Natural killer cell (primary cell): ENCODE measurements at regions not wholly inside any gene's neighbourhood (a gene's known extent, or its start where the extent isn't known, plus 50 kb on each side); places are given as distances from the start of the nearest gene placed in this dataset.

ENCODE experiments used
- ATAC-seq, 3 donors: fragments of 150-1000 bp in 2 of 3; fragments of 200-7000 bp in 1 of 3; cut with Tn5 transposase; 1 replicate in 1 of 3; 2 replicates in 2 of 3; pipeline ENCODE4 v1.10.0; 2021; ENCODE audit warnings: mild to moderate bottlenecking in 2 of 3, moderate library complexity in 2 of 3
- DNase-seq, 2 donors: peaks; one replicate each; pipeline versions ENCODE4 v3.0.0 to v3.0.0-alpha.2; 2013 to 2021; ENCODE audit warnings: mixed read lengths in 1 of 2
- H3K27ac ChIP-seq: one replicate; pipeline ENCODE4 v1.5.1; 2013; ENCODE audit warnings: mild to moderate bottlenecking, low read length
- H3K27me3 ChIP-seq: one replicate; pipeline ENCODE4 v1.6.1; 2013; ENCODE audit warnings: low read length; ENCODE audit not compliant: control insufficient read depth, insufficient read depth
- H3K36me3 ChIP-seq: one replicate; pipeline ENCODE4 v1.6.1; 2013; ENCODE audit warnings: low read length; ENCODE audit not compliant: control insufficient read depth, insufficient read depth
- H3K4me1 ChIP-seq: one replicate; pipeline ENCODE4 v1.6.1; 2013; ENCODE audit warnings: low read length; ENCODE audit not compliant: control insufficient read depth, insufficient read depth
- H3K4me3 ChIP-seq: one replicate; pipeline ENCODE4 v1.5.1; 2013; ENCODE audit warnings: low read length
- H3K9me3 ChIP-seq: one replicate; pipeline ENCODE4 v1.6.1; 2013; ENCODE audit warnings: low read length; ENCODE audit not compliant: control insufficient read depth, insufficient read depth
- H3K27ac Mint-ChIP-seq, 2 donors: one replicate each; pipeline ENCODE4 v1.8.0; 2022; ENCODE audit warnings: mild to moderate bottlenecking in 2 of 2, mixed read lengths in 2 of 2, moderate library complexity in 1 of 2
- H3K27me3 Mint-ChIP-seq, 2 donors: one replicate each; pipeline ENCODE4 v1.8.0; 2022; ENCODE audit warnings: low read depth in 2 of 2, mixed read lengths in 2 of 2
- H3K36me3 Mint-ChIP-seq: one replicate; pipeline ENCODE4 v1.8.0; 2022; ENCODE audit warnings: mixed read lengths
- H3K4me1 Mint-ChIP-seq, 2 donors: one replicate each; pipeline ENCODE4 v1.8.0; 2022; ENCODE audit warnings: mixed read lengths in 2 of 2
- H3K4me3 Mint-ChIP-seq: one replicate; pipeline ENCODE4 v1.8.0; 2022; ENCODE audit warnings: mild to moderate bottlenecking, moderate library complexity, mixed read lengths
- H3K9me3 Mint-ChIP-seq, 2 donors: one replicate each; pipeline ENCODE4 v1.8.0; 2022; ENCODE audit warnings: mixed read lengths in 2 of 2
- WGBS: methylation state at CpG from one replicate; pipeline ENCODE4 v1.1.7; 2013; ENCODE audit warnings: missing lambda C conversion rate; ENCODE audit not compliant: insufficient coverage; 5-methylcytosine and 5-hydroxymethylcytosine counted together
- intact Hi-C: fragments of 100-400 bp; cut with micrococcal nuclease; formaldehyde crosslinking; loops from one replicate; pipeline ENCODE4 v1.14.2; 2022
- TF ChIP-seq, protein P1 (sequence below): fragments of 200-600 bp; IDR thresholded peaks from one replicate; pipeline ENCODE4 v1.8.0; 2022; ENCODE audit warnings: antibody characterized with exemption

DNA sequence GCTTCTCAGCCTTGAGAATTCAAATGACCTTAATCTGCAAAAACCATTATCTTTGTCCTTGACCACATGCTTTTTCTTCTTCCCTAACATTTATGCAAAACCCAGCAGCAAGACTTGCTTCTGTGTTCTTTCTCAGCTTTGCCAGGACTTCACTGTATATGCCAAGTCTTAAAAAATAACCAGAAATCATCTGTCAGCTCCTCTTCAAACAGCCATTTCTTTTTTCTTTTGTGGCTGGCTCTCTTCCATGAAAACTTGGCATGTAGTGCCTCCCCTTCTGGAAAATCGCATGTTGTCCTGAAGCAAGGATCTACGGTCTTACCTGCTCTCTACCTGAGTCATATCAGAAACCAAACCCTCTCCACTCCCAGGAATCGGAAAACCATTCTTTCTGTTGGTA, 364.9 kb downstream of the RPS29 start:
- H3K36me3 Mint-ChIP-seq: no peaks in the 10 kb centered on the region
- TF ChIP-seq, protein P1, sequence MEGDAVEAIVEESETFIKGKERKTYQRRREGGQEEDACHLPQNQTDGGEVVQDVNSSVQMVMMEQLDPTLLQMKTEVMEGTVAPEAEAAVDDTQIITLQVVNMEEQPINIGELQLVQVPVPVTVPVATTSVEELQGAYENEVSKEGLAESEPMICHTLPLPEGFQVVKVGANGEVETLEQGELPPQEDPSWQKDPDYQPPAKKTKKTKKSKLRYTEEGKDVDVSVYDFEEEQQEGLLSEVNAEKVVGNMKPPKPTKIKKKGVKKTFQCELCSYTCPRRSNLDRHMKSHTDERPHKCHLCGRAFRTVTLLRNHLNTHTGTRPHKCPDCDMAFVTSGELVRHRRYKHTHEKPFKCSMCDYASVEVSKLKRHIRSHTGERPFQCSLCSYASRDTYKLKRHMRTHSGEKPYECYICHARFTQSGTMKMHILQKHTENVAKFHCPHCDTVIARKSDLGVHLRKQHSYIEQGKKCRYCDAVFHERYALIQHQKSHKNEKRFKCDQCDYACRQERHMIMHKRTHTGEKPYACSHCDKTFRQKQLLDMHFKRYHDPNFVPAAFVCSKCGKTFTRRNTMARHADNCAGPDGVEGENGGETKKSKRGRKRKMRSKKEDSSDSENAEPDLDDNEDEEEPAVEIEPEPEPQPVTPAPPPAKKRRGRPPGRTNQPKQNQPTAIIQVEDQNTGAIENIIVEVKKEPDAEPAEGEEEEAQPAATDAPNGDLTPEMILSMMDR: no peak
- no peaks in the 10 kb centered on the region for H3K4me1 Mint-ChIP-seq

DNA sequence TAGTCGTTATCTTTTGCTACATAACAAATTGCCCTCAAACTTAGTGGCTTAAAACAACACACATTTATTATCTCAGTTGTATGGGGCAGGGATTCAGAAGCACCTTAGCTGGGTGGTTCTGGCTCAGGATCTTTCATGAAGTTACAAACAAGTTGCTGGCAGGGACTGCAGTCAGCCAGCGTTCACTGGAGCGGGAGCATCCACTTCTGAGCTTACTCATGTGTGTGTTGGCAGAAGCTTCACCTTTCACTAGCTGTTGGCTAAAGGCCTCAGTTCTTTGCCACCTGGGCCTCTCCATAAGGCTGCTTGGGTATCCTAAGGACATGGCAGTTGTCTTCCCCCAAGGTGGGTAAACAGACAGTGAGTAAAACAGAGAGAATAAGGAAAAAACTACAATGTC, 365.7 kb downstream of the RPS29 start:
- Histone ChIP-seq H3K27me3 (no peaks in the 10 kb centered on the region), H3K4me1 (no peaks in the 10 kb centered on the region), H3K27ac (no peak overlapping the region), H3K9me3 (no peaks in the 10 kb centered on the region), H3K36me3 (no peaks in the 10 kb centered on the region), H3K4me3 (no peak overlapping the region)
- ATAC-seq (no peak), DNase-seq (no peak)
- TF ChIP-seq, protein P1: no peak
- WGBS: 89% methylated on average over 2 of the region's 3 CpGs
- H3K27ac Mint-ChIP-seq: no peak overlapping the region
- H3K9me3 Mint-ChIP-seq: peaks cover 0 to 2% of the 10 kb centered on the region in 2 donors
- no peaks in the 10 kb centered on the region for H3K36me3 Mint-ChIP-seq
- no peaks in the 10 kb centered on the region for H3K27me3 Mint-ChIP-seq
- H3K4me3 Mint-ChIP-seq: no peak overlapping the region
- H3K4me1 Mint-ChIP-seq: no peaks in the 10 kb centered on the region
- intact Hi-C loops: no loop called here

More for the DNA sequence above, 364.9 kb downstream of the RPS29 start:
- H3K9me3 ChIP-seq: no peaks in the 10 kb centered on the region
- no peak overlapping the region for H3K27ac ChIP-seq
- no peak overlapping the region for H3K4me3 Mint-ChIP-seq
- WGBS: 70% methylated on average over 3 of the region's 3 CpGs
- no peaks in the 10 kb centered on the region for H3K36me3 ChIP-seq
- DNase-seq (no peak), ATAC-seq (no peak)
- intact Hi-C loops: no loop called here
- no peak overlapping the region for H3K4me3 ChIP-seq
- H3K27ac Mint-ChIP-seq: no peak overlapping the region
- H3K9me3 Mint-ChIP-seq: peaks cover 0 to 2% of the 10 kb centered on the region in 2 donors
- H3K4me1 ChIP-seq: no peaks in the 10 kb centered on the region
- no peaks in the 10 kb centered on the region for H3K27me3 Mint-ChIP-seq
- no peaks in the 10 kb centered on the region for H3K27me3 ChIP-seq

GRCh38 chr14:49218436-49219092, 367.6 kb downstream of the RPS29 start:
- intact Hi-C loops: no loop called here
- 77% methylated on average over 5 of the region's 5 CpGs for WGBS
- Histone ChIP-seq H3K27ac (no peak overlapping the region), H3K27me3 (no peaks in the 10 kb centered on the region), H3K9me3 (no peaks in the 10 kb centered on the region), H3K36me3 (no peaks in the 10 kb centered on the region), H3K4me3 (no peak overlapping the region), H3K4me1 (no peaks in the 10 kb centered on the region)
- ATAC-seq (no peak), DNase-seq (no peak)
- Mint-ChIP-seq H3K36me3 (no peaks in the 10 kb centered on the region), H3K4me1 (no peaks in the 10 kb centered on the region), H3K27ac (no peak overlapping the region), H3K4me3 (no peak overlapping the region), H3K9me3 (peaks cover 0 to 2% of the 10 kb centered on the region in 2 donors), H3K27me3 (no peaks in the 10 kb centered on the region)
- TF ChIP-seq, protein P1: no peak

DNA sequence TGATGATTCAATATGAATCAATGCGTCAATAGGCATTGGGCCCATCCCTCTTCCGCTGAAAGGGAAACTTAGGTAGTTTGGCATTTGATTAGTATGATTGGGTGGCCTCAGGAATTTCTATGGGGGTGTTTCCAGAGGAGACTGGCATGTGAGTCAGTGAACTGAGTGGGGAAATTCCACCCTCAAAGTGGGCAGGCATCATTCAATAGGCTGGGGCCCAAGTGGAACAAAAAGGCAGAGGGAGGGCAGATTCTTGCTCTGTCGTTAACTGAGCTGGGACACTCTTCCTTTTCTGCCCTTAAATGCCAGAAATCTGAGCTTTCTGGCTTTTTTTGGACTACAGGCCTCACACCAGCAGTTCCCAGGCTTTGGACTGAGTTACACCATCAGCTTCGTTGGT, 373.5 kb downstream of the RPS29 start:
- no peaks in the 10 kb centered on the region for H3K27me3 Mint-ChIP-seq
- H3K4me1 Mint-ChIP-seq: no peaks in the 10 kb centered on the region
- no peak for DNase-seq
- H3K36me3 ChIP-seq: no peaks in the 10 kb centered on the region
- H3K4me3 Mint-ChIP-seq: no peak overlapping the region
- H3K9me3 ChIP-seq: no peaks in the 10 kb centered on the region
- H3K27ac ChIP-seq: no peak overlapping the region
- no peak overlapping the region for H3K4me3 ChIP-seq
- no peak for ATAC-seq
- no peaks in the 10 kb centered on the region for H3K36me3 Mint-ChIP-seq
- H3K27me3 ChIP-seq: no peaks in the 10 kb centered on the region
- H3K4me1 ChIP-seq: no peaks in the 10 kb centered on the region
- H3K9me3 Mint-ChIP-seq: no peaks in the 10 kb centered on the region
- intact Hi-C loops: no loop called here
- TF ChIP-seq, protein P1: no peak
- 87% methylated on average over 4 of the region's 4 CpGs for WGBS
- H3K27ac Mint-ChIP-seq: no peak overlapping the region
